Tibial nerve (tissue), 4 donors: ENCODE measurements at regions not wholly inside any gene's neighbourhood (a gene's known extent, or its start where the extent isn't known, plus 50 kb on each side); places are given as distances from the start of the nearest gene placed in this dataset.

ENCODE experiments used
- DNase-seq, 2 donors: peaks; one replicate each; pipeline ENCODE4 v3.0.0-alpha.2; 2019; ENCODE audit warnings: low spot score in 2 of 2
- H3K27ac ChIP-seq, 4 donors: fragments of 200-600 bp; sonication (generic) in 3 of 4; one replicate each; pipeline ENCODE4 v1.5.1; 2017 to 2019; ENCODE audit warnings: mild to moderate bottlenecking in 1 of 4
- H3K27me3 ChIP-seq, 2 donors: fragments of 200-600 bp; sonication (generic) in 1 of 2; one replicate each; pipeline versions ENCODE4 v1.5.1 to v1.6.0; 2017 to 2019
- H3K36me3 ChIP-seq, 3 donors: fragments of 200-600 bp; sonication (generic); one replicate each; pipeline ENCODE4 v1.5.1; 2018 to 2019
- H3K4me1 ChIP-seq, 4 donors: fragments of 200-600 bp; sonication (generic) in 3 of 4; one replicate each; pipeline ENCODE4 v1.5.1; 2017 to 2019
- H3K4me3 ChIP-seq, 4 donors: fragments of 200-600 bp; sonication (generic) in 3 of 4; one replicate each; pipeline ENCODE4 v1.5.1; 2017 to 2019; ENCODE audit warnings: mild to moderate bottlenecking in 1 of 4, moderate library complexity in 1 of 4
- H3K9me3 ChIP-seq, 4 donors: fragments of 200-600 bp; sonication (generic) in 3 of 4; one replicate each; pipeline ENCODE4 v1.5.1; 2017 to 2019
- EP300 ChIP-seq, 2 donors: sonication (generic); formaldehyde crosslinking; IDR thresholded peaks; one replicate each; pipeline ENCODE4 v1.6.1; 2017; ENCODE audit warnings: antibody characterized with exemption in 2 of 2, mild to moderate bottlenecking in 1 of 2
- POLR2A ChIP-seq, 2 donors: fragments of 450-650 bp; IDR thresholded peaks; one replicate each; pipeline ENCODE4 v1.6.1; 2017; ENCODE audit warnings: antibody characterized with exemption in 2 of 2, mild to moderate bottlenecking in 2 of 2, moderate library complexity in 2 of 2
- whole genome bisulfite sequencing, 2 donors: methylation state at CpG; one replicate each; pipeline ENCODE4 v1.1.5; 2018; 5-methylcytosine and 5-hydroxymethylcytosine counted together
- TF ChIP-seq, protein P1 (sequence below), 5 experiments: fragments of 200-600 bp in 3 of 5; fragments of 450-650 bp in 2 of 5; sonication (generic) in 3 of 5; IDR thresholded peaks; one replicate each; pipeline ENCODE4 v1.5.1; 2016 to 2019; ENCODE audit warnings: antibody characterized with exemption in 5 of 5, mild to moderate bottlenecking in 3 of 5, moderate library complexity in 2 of 5

DNA sequence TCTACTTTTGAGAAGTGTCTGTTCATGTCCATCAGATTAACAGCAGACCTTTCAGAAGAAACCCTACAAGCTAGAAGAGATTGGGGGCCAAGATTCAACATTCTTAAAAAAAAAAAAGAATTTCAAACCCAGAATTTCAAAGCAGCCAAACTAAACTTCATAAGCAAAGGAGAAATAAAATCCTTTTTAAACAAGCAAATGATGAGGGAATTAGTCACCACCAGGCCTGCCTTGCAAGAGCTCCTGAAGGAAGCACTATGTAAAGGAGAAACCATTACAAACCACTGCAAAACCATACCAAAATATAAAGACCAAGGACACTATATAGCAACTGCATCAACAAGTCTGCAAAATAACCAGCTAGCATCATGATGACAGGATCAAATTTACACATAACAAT is 124.6 kb upstream of the PDE4D start:
- Histone ChIP-seq H3K27me3 (no peaks in the 10 kb centered on the region), H3K4me3 (no peak overlapping the region), H3K27ac (no peak overlapping the region), H3K36me3 (no peaks in the 10 kb centered on the region), H3K9me3 (no peaks in the 10 kb centered on the region), H3K4me1 (no peaks in the 10 kb centered on the region)
- DNase-seq, result no peak
- no peak for TF ChIP-seq POLR2A (IDR thresholded peaks at IDR 0.05)
- TF ChIP-seq, protein P1, sequence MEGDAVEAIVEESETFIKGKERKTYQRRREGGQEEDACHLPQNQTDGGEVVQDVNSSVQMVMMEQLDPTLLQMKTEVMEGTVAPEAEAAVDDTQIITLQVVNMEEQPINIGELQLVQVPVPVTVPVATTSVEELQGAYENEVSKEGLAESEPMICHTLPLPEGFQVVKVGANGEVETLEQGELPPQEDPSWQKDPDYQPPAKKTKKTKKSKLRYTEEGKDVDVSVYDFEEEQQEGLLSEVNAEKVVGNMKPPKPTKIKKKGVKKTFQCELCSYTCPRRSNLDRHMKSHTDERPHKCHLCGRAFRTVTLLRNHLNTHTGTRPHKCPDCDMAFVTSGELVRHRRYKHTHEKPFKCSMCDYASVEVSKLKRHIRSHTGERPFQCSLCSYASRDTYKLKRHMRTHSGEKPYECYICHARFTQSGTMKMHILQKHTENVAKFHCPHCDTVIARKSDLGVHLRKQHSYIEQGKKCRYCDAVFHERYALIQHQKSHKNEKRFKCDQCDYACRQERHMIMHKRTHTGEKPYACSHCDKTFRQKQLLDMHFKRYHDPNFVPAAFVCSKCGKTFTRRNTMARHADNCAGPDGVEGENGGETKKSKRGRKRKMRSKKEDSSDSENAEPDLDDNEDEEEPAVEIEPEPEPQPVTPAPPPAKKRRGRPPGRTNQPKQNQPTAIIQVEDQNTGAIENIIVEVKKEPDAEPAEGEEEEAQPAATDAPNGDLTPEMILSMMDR (IDR thresholded peaks at IDR 0.05), result no peak
- TF ChIP-seq EP300 (IDR thresholded peaks at IDR 0.05), result no peak

DNA sequence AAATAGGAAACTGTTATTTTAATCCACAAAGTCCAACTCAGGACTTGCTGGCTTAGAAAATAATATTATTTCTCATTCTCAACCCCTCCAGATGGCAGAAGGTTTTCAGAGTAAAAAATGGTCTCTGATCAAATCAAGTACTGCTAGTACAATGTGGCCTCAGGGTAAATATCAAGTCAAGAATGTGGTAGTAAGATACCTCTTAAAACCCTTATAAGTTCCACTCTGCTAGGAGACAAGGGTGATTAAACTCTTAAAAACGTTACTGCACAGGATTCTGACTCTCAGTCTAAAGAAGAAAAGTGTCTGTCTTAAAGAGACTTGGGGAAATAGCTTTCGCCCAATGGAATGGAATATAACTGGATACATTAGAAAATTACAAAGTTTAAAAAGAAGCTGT is 120.8 kb upstream of the PDE4D start:
- TF ChIP-seq EP300 (IDR thresholded peaks at IDR 0.05) (no peak), POLR2A (IDR thresholded peaks at IDR 0.05) (no peak)
- TF ChIP-seq, protein P1 (IDR thresholded peaks at IDR 0.05), result no peak
- Histone ChIP-seq H3K36me3 (no peaks in the 10 kb centered on the region), H3K4me1 (no peaks in the 10 kb centered on the region), H3K9me3 (no peaks in the 10 kb centered on the region), H3K27me3 (no peaks in the 10 kb centered on the region), H3K4me3 (no peak overlapping the region), H3K27ac (no peak overlapping the region)
- DNase-seq, result no peak
- 64 to 69% methylated on average over 2 of the region's 2 CpGs for WGBS, 2 donors

DNA sequence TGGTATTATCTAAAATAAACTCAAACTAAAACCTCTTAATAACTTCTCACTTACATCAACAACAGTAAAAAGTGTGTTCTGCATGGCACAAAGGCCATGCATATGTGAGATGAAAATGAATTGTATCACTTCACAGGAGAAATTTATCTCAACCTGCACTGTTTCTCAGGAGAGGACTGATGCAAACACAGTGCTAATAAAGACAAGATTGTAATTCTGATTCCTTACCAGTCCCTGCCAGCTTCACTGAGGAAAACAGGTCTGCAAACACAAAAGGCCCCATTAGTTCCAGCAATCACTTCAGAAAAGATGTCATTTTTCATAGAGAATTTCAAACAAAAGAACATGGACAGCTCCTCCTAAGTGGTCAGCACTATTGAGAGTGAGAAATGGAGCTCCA is 117.3 kb upstream of the PDE4D start:
- TF ChIP-seq EP300 (IDR thresholded peaks at IDR 0.05) (no peak), POLR2A (IDR thresholded peaks at IDR 0.05) (no peak)
- TF ChIP-seq, protein P1 (IDR thresholded peaks at IDR 0.05), result no peak
- Histone ChIP-seq H3K9me3 (no peaks in the 10 kb centered on the region), H3K4me3 (no peak overlapping the region), H3K27me3 (no peaks in the 10 kb centered on the region), H3K36me3 (no peaks in the 10 kb centered on the region), H3K4me1 (no peaks in the 10 kb centered on the region), H3K27ac (no peak overlapping the region)
- no peak for DNase-seq

DNA sequence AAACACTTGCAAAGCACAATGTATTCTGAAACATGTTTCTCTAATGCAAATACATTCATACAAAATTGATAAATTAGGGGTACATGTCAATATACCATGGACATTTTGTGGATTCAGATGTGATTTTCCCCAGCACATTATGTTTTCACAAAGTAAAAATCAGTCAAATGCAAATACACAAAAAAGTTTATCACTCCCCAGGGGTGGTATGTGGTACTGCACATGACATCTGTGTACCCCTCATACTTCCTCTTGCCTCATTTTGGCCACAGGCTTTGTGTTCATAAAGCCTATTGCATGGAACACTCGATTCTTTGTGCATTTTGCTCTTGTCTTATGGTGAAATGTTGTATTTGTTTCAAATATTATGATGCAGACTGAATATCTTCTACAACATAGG is 116.8 kb upstream of the PDE4D start:
- TF ChIP-seq, protein P1 (IDR thresholded peaks at IDR 0.05), result no peak
- TF ChIP-seq EP300 (IDR thresholded peaks at IDR 0.05), result no peak
- TF ChIP-seq POLR2A (IDR thresholded peaks at IDR 0.05), result no peak
- Histone ChIP-seq H3K27ac (no peak overlapping the region), H3K36me3 (no peaks in the 10 kb centered on the region), H3K9me3 (no peaks in the 10 kb centered on the region), H3K4me3 (no peak overlapping the region), H3K4me1 (no peaks in the 10 kb centered on the region), H3K27me3 (no peaks in the 10 kb centered on the region)
- DNase-seq, result no peak
- WGBS, 2 donors, result 32 to 61% methylated on average over 1 of the region's 1 CpG

DNA sequence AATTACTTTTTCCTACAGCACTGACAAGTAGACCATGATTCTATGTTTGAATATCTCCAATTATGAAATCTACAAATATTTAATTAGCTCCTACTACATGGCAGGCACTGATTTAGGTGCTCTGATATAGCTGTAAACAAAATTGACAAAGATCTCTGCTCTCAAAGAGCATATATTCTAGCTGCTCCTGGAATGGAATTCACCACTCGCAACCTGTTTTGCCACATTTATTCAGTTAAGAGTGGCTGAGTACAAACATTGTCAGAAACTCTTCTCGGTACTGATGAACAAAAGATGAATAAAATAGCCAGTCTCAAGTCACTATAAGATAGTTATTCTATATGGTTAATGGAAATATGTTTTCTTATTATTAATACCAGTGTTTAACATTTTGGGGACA is 114.2 kb upstream of the PDE4D start:
- H3K9me3 ChIP-seq, result peaks cover 0 to 13% (median 6%) of the 10 kb centered on the region in 4 donors
- no peaks in the 10 kb centered on the region for H3K4me1 ChIP-seq
- no peak overlapping the region for H3K4me3 ChIP-seq
- no peak overlapping the region for H3K27ac ChIP-seq
- no peak for DNase-seq
- TF ChIP-seq POLR2A (IDR thresholded peaks at IDR 0.05), result no peak
- TF ChIP-seq EP300 (IDR thresholded peaks at IDR 0.05), result no peak
- TF ChIP-seq, protein P1 (IDR thresholded peaks at IDR 0.05), result no peak
- H3K27me3 ChIP-seq, result no peaks in the 10 kb centered on the region
- H3K36me3 ChIP-seq, result no peaks in the 10 kb centered on the region
- WGBS, 2 donors, result 90 to 93% methylated on average over 2 of the region's 2 CpGs
